ENCODE measurements at regions not wholly inside any gene's neighbourhood (a gene's known extent, or its start where the extent isn't known, plus 50 kb on each side); places are given as distances from the start of the nearest gene placed in this dataset.
"Not testable (repeated sequence)": the region's sequence is repeated elsewhere in the genome, so short reads cannot be mapped to it uniquely, and the experiment has no call there.

DNA sequence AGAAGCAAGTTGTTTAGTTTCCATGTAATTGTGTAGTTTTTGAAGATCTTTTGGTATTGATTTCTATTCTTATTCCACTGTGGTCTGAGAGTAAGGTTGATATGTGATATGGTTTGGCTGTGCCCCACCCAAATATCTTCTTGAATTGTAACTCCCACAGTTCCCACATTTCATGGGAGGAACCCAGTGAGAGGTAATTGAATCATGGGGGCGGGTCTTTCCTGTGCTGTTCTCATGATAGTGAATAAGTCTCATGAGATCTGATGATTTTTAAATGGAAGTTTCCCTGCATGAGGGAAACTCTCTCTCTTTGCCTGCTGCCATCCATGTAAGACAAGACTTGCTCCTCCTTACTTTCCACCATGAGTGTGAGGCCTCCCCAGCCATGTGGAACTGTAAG is 255.3 kb downstream of the S1PR1 start:
- DNase-seq, result not testable (repeated sequence)

DNA sequence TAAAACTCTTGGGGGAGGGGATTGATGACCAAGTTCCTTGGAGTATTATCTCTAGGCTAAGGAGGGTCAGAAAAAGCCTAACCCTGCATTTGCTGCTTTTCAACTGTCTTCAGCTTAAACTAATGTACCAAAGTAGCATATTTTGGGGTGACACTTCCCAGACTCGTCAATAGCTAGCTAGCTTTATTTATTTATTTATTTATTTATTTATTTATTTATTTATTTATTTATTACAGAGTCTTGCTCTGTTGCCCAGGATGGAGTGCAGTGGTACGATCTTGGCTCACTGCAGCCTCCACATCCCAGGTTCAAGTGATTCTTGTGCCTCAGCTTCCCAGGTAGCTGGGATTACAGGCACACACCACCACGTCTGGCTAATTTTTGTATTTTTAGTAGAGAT is 257.1 kb downstream of the S1PR1 start:
- DNase-seq, result not testable (repeated sequence)

DNA sequence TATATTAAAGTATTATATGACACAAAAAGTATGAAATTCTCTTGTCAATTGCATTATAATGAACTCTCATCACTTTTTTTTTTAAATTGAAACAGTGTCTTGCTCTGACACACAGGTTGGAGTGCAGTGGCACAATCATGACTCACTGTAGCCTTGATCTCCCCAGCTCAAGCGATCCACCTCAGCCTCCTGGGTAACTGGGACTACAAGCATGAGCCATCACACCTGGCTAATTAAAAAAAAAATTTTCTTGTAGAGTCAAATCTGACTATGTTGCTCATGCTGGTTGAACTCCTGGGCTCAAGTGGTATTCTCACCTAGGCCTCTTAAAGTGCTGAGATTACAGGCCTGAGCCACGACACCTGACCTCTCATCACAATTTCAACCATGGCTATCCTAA is 259.3 kb downstream of the S1PR1 start:
- no peak for DNase-seq

DNA sequence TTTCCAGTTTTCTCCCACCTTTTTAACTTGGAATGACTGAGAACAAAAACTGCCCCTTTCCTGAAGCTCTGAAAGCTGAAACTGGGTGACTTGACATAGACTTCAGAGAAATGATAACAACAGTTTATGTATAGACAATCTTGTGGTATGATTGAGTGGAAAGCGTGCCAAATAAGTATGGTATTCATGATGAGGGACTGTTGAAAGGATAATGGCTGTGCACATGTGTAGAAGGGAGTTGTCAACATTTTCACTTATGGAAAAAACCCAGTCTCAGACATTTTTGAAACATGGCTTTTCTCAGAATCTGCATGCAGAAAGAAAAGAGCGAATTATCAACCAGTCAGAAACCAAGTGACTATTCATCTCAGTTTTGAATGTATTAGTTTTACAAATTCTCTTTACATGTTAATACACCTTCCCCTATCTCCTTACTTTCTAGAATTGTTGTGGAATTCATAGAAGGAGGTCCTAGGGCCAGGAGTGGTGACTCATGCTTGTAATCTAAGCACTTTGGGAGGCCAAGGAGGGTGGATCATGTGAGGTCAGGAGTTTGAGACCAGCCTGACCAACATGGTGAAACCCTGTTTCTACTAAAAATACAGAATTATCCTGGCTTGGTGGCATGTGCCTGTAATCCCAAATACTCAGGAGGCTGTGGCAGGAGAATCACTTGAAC is 261.2 kb downstream of the S1PR1 start:
- DNase-seq, result no peak

DNA sequence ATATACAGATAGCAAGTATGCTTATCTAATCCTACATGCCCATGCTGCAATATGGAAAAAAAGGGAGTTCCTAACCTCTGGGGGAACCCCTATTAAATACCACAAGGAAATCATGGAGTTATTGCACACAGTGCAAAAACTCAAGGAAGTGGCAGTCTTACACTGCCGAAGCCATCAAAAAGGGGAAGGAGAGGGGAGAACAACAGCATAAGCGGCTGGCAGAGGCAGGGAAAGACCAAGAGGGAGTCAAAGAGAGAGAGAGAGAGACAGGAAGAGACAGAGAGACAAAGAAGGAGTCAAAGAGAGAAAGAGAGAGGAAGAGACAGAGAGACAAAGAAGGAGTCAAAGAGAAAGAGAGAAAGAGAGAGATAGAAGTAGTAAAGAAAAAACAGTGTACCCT is 267.3 kb downstream of the S1PR1 start:
- DNase-seq, result not testable (repeated sequence)

DNA sequence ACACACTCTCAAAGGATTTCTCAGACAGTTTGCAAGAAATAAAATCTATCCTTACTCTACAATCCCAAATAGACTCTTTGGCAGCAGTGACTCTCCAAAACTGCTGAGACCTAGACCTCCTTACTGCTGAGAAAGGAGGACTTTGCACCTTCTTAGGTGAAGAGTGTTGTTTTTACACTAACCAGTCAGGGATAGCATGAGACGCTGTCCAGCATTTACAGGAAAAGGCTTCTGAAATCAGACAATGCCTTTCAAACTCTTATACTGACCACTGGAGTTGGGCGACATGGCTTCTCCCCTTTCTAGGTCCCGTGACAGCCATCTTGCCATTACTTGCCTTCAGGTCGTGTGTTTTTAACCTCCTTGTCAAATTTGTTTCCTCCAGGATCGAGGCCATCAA is 268.4 kb downstream of the S1PR1 start:
- not testable (repeated sequence) for DNase-seq

DNA sequence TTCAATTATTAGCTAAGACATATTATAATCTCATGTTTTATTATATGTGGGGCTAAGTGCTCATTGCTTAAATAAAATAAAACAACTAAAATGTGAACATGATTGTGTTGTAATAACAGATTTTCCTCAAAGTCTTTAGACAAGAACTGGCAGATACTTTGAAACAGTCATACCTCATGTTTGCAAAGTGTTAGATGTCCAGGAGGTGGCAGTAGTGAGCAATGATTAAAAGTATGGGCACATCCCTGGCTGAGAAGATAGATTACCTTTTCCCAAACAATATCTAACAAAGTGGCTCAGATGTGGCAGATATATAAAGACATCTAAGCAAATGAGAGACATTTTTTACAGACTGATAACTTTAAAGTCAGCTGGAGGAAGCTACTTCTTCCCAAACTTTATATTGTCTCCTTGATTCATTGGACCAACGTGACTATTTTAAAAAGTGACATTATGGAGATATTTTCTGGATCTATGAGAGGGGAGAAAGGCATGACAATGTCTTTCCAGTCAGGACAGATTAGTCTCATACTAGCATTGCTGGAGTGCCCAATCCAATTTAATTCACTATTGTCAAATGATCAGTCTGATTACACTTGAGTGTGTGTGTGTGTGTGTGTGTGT is 269.8 kb downstream of the S1PR1 start:
- peak; percentile 51 to 81 for DNase-seq

DNA sequence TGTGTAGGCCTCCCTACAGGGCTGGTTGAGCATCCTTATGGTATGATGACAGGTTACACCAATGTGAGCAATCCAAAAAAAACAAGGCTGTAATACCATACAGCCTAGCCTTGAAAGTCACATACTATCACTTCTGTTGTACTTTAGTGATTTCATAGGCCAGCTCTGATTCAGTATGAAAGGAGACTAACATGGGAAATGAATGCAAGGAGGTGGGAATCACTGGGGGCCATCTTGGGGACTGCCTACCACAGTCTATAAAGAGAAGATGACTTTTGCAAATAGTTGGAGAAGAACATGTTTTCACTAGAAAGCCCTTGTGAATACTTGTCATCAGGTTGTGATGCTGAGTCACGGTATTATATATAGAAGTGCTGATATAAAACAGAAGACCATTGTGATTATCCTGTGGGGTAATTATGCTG is 270.7 kb downstream of the S1PR1 start:
- no peak for DNase-seq

DNA sequence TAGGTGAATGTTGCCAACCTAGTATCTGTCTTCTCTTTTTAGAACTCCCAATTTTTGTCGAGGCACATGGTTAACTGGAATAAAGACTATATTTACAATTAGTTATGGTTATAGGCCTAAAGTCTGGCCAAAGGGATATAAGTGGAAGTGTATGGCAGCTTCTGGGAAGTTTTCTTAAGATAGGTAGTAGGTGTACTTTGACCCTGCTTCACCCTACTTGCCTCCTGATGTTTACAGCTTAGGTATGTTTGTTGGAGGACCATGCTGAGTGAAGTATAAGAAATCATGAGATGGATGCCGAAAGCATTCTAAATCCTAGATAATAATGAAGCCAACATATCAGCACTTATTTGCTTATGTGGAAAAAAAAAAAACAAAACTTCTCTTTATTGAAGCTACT is 272.1 kb downstream of the S1PR1 start:
- DNase-seq, result no peak

DNA sequence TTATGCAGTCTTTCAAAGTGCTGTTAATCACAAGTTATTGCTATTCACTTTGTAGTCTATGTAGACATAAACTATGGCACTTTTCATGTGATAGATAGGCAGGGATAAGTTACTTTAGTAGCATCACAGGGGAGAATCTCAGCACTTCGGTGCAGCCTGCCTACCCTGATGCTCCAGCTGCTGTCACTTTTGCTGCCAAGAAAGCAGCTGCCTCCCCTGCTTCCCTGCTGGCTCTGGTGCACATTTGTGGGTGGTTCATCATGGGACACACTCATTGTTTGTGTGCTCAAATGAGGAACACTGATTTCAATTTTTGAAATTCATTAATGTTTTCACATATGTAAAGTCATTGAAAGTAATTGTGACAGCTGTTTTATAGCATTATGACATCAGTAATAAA is 272.6 kb downstream of the S1PR1 start:
- peak; percentile 22 to 63 for DNase-seq

DNA sequence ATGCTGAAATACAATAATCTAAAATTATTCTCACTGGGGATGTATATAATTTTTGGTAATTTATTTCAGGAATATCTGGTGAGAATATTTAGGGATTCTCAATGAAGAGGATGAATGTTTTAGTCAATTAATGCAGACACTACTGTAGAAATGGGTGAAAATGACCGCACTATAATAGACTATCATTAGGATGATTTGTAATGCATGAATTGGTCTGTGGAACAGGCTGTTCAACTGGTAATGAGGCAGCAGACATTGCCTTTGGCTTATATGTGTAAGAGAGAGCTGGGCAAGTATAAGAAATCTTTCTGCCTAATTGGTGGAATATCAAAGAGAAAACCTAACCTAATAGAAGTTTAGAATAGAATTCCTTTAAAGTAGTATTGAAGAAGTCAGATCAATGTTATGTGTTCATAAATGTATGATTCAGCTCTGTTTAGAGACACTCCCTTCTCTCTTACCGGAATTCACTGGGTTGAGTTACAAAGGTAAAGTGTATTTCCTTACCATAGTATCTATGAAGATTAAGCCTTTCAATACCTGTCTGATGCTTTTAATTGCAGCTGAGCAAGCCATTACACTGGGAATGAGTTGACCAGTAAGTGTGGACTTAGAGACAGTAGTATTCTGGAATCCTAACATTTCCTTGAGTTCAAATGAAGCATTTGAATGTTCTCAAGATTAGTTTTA is 274.5 kb downstream of the S1PR1 start:
- no peak for DNase-seq

DNA sequence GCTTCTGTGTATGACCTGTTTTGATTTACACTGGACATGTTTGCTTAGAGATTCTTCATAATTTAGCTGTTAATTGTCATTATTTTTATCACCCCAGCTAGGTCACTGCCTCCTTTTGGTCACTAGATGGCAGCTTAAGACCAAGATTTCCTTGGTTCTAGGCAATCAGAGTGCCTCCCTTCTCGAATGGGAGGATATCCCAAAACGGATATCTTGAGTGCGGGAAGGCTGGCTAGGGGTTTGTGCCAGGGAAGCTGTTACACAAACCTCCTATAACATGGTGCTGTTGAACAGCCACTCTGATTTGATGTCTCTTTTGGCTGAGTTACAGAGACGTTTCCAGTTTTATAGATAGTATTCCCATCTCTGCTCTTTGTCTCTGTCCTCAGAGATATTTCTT is 283.5 kb downstream of the S1PR1 start:
- peak; percentile 78 to 90 for DNase-seq

DNA sequence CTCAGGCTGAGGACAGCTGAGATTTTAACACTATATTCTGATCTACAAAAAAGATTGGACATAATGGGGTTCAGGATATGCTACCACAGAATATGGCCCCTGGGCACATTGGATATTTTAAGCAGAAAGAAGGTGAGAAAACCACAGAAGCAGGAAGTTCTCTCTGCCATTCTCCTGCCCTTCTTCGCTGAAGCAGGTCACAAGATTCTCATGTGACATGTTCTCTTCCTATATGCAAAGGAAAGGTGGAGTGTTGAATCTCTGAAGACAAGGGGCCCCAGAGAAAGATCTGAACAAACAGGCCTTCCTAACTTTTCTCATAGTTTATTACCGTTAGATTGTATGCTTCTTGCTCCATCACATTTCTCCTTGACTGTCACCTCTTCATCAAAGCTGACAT is 285.7 kb downstream of the S1PR1 start:
- no peak for DNase-seq

DNA sequence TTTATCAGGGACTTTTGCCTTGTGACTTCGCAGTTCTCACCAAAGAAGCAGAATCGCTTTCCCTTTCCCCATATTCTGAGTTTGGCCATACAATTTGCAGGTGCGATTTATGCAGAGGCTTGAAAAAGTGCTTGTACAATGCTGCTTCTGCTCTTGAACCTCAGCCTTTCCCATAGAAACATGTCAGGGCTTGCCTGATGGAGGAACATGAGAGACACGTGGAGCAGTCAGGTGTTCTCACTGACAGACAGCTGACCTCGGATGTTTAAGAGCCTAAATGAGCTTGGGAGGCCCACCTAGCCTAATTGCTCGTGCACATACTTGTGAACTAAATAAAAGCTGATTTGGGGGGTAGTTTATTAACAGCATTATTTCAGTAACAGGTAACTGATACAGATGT is 290.0 kb downstream of the S1PR1 start:
- no peak for DNase-seq

DNA sequence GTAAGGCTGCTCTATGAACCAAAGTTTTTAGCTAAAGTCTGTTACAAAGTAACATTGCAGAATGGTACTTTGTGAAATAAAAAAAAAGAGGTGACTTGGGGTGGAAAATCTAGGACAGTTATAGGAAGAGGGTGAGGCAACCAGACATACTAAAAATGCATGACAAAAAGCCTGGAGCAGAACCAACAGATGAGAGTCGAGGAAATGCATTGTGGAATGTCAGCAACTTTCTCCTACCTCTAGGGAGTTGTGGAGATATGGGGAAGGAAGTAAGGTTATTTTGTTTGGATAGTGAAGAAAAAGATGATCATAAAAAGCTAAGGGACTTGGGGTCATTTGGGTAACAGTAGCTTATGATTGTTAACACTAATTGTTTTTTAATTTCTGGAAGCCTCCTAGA is 295.6 kb downstream of the S1PR1 start:
- DNase-seq, result no peak

DNA sequence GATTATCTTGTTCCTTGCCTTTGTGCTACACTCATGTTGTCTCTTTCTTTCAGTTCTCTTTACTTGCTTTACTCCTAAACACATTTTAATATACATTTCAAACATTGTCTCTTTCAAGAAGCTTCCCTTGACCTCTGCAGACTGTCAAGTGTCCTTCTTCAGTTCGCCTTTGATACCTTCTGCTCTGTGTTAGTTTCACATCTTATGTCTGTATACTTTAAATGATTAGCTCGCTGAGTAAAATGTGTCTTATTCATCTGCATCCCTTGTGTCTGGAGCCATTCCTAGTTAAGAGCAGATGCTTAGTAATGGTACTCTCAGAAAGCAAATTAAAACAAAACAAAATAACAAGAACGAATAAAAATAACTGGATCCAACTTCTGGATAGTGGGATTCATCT is 303.3 kb downstream of the S1PR1 start:
- DNase-seq, result no peak

DNA sequence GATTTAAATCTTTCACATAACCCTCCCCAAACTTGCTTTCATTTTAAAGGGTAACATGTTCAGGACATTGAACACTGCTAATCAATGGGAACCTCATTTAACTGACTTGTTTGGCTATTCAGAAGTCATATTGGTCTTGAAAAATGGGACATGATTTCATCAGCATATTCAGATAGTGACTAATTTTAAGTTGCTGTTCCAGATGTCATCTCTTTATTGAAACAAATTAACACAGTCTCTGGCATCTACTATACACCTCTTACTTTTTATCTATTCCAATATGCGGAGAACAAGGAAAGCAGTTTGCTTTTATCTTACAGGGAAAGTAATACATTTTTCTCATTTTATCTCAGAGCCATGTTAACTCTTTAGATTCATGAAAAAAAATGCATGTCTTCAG is 310.1 kb downstream of the S1PR1 start:
- DNase-seq, result no peak

DNA sequence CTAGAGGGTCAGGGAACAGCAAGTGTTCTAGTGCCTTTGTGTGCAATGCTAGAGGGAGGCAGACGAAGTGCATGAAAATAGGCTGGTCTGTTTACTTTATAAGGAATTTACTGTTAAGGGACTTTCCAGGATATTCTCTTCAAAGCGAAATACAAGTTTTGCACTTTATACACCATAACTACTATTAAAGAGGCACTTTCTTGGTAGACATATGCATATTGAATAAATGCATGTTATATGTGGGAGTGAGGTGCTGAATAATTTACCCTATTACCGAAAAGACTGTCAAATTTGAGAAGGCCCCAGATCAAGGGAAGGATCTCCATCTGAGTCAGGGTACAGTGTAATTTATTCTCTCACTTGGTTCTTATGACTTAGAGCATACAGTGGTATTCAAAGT is 310.5 kb downstream of the S1PR1 start:
- no peak for DNase-seq

DNA sequence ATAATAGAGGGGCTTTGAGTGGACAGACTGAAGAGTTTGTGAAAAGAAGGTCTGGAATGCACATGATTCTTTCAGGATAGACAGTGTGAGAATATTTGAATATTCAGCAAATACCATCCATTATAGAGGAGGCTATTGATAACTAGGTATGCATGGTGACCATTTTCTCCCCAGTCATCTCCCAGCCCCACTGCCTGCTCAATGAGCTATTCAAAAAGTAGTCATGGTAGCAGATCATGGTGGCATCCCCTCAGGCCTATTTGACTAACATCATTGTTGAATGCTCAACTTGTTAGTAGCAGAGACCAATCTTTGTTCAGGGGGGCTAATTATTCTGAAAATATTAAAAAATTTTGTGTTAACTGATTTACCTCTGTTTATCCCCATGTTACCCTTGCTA is 311.6 kb downstream of the S1PR1 start:
- no peak for DNase-seq

DNA sequence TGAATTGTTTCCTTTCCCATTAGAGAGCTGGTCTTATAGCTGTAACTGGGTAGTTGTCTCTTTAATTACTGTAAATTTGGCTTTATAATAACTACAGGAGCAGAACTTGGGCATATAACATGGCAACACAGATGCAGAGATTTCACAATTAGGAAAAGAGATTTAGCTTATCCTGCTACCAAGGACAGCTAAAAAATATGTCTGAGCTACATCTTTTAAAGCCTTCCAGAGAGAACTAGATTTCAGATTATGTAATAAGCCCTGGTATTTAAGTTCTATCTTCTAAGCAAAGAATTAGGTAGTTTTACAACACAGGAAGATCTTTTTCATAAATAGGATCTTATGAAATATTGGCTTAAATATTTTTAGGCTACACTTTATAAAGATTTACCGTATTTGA is 313.8 kb downstream of the S1PR1 start:
- DNase-seq, result no peak

DNA sequence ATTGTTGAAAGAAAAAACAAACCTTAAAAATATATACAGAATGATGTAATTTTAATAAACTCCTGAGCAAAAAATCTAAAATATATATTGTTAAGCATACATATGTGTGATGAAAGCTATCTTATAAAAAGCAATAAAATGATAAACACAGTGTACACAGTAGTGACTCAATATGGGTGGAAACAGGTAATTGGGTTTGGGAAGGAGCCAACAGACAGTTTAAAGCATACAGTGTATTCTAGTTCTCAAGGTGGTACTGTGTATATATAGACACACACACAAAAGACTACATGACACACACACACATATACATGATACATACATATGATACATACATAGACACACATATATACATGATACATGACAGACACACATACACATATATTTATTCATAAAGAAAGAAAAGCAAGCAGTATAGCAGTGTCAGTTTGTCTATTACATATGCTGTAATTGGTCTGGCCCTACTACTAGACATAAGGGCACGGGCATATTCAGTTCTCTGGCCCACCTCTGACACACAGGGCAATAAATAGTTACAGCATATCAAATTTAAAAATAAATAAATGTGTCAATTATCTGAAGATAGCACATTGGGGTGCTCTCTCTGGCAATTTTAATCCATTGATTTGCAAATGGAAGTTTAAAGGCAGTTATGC is 330.2 kb downstream of the S1PR1 start:
- DNase-seq, result no peak

DNA sequence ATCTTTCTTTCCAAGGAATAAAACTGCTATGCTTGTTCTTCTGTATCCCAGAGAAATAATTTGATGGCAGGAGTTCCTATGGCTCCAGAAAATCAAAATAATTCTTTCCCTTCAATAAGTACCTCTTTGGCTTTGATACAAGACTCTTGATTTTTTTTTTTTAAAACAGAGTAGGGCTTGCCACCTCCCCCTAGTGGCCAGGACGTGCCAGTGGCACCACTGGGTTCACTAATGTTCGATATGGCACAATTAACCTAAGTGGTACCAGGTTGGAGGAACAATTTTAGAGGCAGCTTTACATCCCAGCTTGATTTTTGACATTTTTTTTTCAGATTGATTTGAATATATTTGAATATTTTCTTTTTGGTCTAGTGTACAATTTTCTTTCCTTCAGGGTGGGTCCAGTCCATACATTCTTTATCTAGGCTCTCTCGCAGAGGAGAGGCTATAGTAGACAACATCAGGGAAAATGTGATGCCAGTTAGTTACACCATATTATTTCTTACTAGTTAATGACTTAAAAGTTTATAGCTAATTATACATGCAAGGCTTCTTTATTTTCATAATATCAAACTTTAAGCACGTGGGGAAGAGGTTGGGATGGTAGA is 330.9 kb downstream of the S1PR1 start:
- peak; percentile 19 to 72 for DNase-seq

DNA sequence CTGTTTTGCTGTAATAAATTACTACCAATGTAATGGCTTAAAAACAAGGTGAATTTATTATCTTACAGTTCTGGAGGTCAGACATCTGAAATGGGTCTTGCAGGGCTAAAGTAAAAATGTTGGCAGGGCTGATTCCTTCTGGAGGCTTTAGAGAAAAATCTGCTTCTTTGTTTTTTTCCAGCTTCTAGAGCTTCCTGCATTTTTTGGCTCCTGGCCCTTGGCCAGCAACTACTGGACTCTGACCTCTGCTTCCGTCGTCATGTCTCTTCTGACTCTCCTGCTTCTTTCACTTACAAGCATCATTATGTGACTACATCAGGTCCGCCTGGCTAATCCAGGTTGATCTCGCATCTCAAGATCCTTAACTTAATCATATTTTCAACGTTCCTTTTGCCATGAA is 350.9 kb downstream of the S1PR1 start:
- DNase-seq, result peak in 1 of 2 experiments; percentile 16

Data from NCI-H446 (cell line).